NT2/D1 (cell line): ENCODE measurements at regions not wholly inside any gene's neighbourhood (a gene's known extent, or its start where the extent isn't known, plus 50 kb on each side); places are given as distances from the start of the nearest gene placed in this dataset.

Experiments used
- DNase-seq: peaks from one replicate; pipeline ENCODE4 v3.0.0-alpha.2; 2011; ENCODE audit warnings: low read depth, low spot score
- H3K27me3 ChIP-seq: 2 replicates; pipeline ENCODE4 v1.6.0; 2011; ENCODE audit warnings: mild to moderate bottlenecking; ENCODE audit not compliant: insufficient read length, insufficient read depth
- H3K36me3 ChIP-seq: 2 replicates; pipeline ENCODE4 v1.6.1; 2011; ENCODE audit warnings: mild to moderate bottlenecking, low read length, mixed read lengths; ENCODE audit not compliant: insufficient read depth, insufficient read length
- H3K4me1 ChIP-seq: 2 replicates; pipeline ENCODE4 v1.5.1; 2011; ENCODE audit not compliant: insufficient read depth, insufficient read length
- H3K4me3 ChIP-seq: 2 replicates; pipeline ENCODE4 v1.5.1; 2011; ENCODE audit warnings: low read depth; ENCODE audit not compliant: insufficient read length
- H3K9ac ChIP-seq: 2 replicates; pipeline ENCODE4 v1.6.0; 2011; ENCODE audit warnings: low read depth; ENCODE audit not compliant: insufficient read length
- H3K9me3 ChIP-seq: 2 replicates; pipeline ENCODE4 v1.5.1; 2011; ENCODE audit warnings: mild to moderate bottlenecking, low read length; ENCODE audit not compliant: insufficient read depth
- SUZ12 ChIP-seq: IDR thresholded peaks from 2 replicates; pipeline ENCODE4 v1.6.1; 2011; ENCODE audit not compliant: insufficient read length, insufficient read depth; ENCODE audit errors: extremely low read depth
- YY1 ChIP-seq: IDR thresholded peaks from 2 replicates; pipeline ENCODE4 v1.6.1; 2011; ENCODE audit not compliant: insufficient read length, insufficient read depth
- ZNF274 ChIP-seq: IDR thresholded peaks from 2 replicates; pipeline ENCODE4 v1.6.1; 2011; ENCODE audit warnings: mild to moderate bottlenecking, low read depth, low read length

GRCh38 chr16:86217001-86217890 is 293.1 kb upstream of the FOXF1 start:
- peaks cover 3% of the 10 kb centered on the region for H3K27me3 ChIP-seq

GRCh38 chr16:86217891-86218270 is 292.4 kb upstream of the FOXF1 start:
- no peak for DNase-seq
- no peaks in the 10 kb centered on the region for H3K27me3 ChIP-seq
- H3K36me3 ChIP-seq: no peaks in the 10 kb centered on the region
- no peak overlapping the region for H3K9ac ChIP-seq
- no peak for TF ChIP-seq SUZ12
- TF ChIP-seq YY1: no peak
- no peak for TF ChIP-seq ZNF274
- no peaks in the 10 kb centered on the region for H3K4me1 ChIP-seq
- H3K4me3 ChIP-seq: no peak overlapping the region
- no peaks in the 10 kb centered on the region for H3K9me3 ChIP-seq

More at GRCh38 chr16:86217001-86217890, 293.1 kb upstream of the FOXF1 start:
- H3K9ac ChIP-seq: no peak overlapping the region
- no peak for TF ChIP-seq ZNF274
- no peak for TF ChIP-seq SUZ12
- TF ChIP-seq YY1: no peak
- H3K4me3 ChIP-seq: no peak overlapping the region
- no peaks in the 10 kb centered on the region for H3K36me3 ChIP-seq
- no peak for DNase-seq
- peaks cover 5% of the 10 kb centered on the region; the same call in 1 of the 2 replicates for H3K9me3 ChIP-seq
- no peaks in the 10 kb centered on the region for H3K4me1 ChIP-seq

- Histone ChIP-seq H3K36me3 (no peaks in the 10 kb centered on the region), H3K27me3 (no peaks in the 10 kb centered on the region), H3K9me3 (no peaks in the 10 kb centered on the region), H3K9ac (no peak overlapping the region), H3K4me1 (no peaks in the 10 kb centered on the region), H3K4me3 (no peak overlapping the region)
- TF ChIP-seq SUZ12: no peak
- no peak for TF ChIP-seq ZNF274
- no peak for TF ChIP-seq YY1
- DNase-seq: no peak
Measured at GRCh38 chr16:86218479-86219170, 291.7 kb upstream of the FOXF1 start.

DNA sequence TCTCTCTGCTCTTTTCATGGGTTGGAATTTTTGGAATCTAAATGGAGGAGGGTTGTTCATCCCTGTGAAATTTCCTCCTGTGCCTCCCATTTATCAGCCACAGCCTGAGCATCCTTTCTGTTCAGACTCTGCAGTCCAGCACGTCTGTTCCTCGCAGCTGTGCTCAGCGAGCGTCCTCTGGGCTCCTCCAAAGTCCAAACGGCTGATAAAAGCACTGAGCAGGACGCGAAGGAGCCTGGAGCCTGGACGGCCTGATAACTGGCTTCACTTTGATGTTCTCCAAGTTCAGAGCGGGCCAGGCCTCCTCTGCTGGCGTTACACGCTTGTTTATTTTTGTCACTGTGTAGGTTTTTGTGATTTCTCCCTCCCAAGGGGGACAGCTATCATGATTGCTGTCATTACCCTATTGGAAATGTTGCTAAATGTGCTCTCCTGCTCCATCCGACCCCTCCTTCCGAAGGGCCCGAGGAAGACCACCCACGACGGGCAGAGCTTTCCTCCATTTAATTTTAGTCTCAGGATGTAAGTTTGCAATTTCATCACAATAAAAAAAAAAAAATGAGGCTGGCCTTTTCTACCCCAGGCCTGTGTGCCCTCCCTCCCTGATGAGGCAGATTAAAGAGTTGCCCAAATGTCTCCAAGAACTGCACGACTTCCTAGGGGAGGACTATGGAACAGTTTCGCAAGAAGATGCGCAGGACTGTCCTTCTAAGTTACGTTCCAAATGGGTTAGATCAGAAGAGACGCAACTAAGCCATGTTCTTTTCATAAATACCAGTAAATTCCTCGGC is 290.5 kb upstream of the FOXF1 start:
- DNase-seq: no peak
- Histone ChIP-seq H3K9ac (no peak overlapping the region), H3K4me1 (no peaks in the 10 kb centered on the region), H3K4me3 (no peak overlapping the region), H3K9me3 (no peaks in the 10 kb centered on the region), H3K36me3 (no peaks in the 10 kb centered on the region), H3K27me3 (no peaks in the 10 kb centered on the region)
- TF ChIP-seq ZNF274: no peak
- no peak for TF ChIP-seq YY1
- TF ChIP-seq SUZ12: no peak

DNA sequence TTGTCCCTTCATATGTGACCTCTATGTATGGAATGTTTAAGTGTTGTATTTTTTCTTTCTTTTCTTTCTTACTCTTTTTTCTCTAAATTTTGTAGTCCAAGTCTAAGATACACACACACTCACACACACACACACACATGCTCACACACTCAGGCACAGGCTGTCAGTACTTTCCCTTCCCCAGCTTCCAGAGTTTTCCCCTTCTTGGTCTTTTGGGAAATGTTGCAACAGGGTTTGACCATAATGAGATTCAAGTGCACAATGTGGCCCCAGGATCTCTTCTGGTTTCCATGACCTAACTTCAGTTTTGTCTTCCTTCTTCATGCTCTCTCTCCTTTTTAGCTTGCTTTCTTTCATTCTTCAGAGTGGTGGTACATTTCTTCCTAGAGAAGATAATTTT is 289.8 kb upstream of the FOXF1 start:
- no peaks in the 10 kb centered on the region for H3K27me3 ChIP-seq
- H3K4me3 ChIP-seq: no peak overlapping the region
- no peak overlapping the region for H3K9ac ChIP-seq
- no peaks in the 10 kb centered on the region for H3K36me3 ChIP-seq
- no peaks in the 10 kb centered on the region for H3K9me3 ChIP-seq
- DNase-seq: no peak
- no peaks in the 10 kb centered on the region for H3K4me1 ChIP-seq
- no peak for TF ChIP-seq ZNF274
- no peak for TF ChIP-seq SUZ12
- no peak for TF ChIP-seq YY1

- no peak for DNase-seq
- H3K27me3 ChIP-seq: no peaks in the 10 kb centered on the region
- no peaks in the 10 kb centered on the region for H3K4me1 ChIP-seq
- H3K36me3 ChIP-seq: no peaks in the 10 kb centered on the region
- TF ChIP-seq ZNF274 (no peak), YY1 (no peak), SUZ12 (no peak)
- no peak overlapping the region for H3K4me3 ChIP-seq
- H3K9me3 ChIP-seq: no peaks in the 10 kb centered on the region
- H3K9ac ChIP-seq: no peak overlapping the region
Measured at GRCh38 chr16:86221085-86221484, 289.2 kb upstream of the FOXF1 start.

GRCh38 chr16:86222547-86222946 is 287.8 kb upstream of the FOXF1 start:
- H3K4me1 ChIP-seq: no peaks in the 10 kb centered on the region
- H3K36me3 ChIP-seq: no peaks in the 10 kb centered on the region
- no peak overlapping the region for H3K4me3 ChIP-seq
- H3K27me3 ChIP-seq: no peaks in the 10 kb centered on the region
- no peak overlapping the region for H3K9ac ChIP-seq
- no peaks in the 10 kb centered on the region for H3K9me3 ChIP-seq
- DNase-seq: no peak
- TF ChIP-seq YY1 (no peak), SUZ12 (no peak), ZNF274 (no peak)
